ENCODE measurements at regions not wholly inside any gene's neighbourhood (a gene's known extent, or its start where the extent isn't known, plus 50 kb on each side); places are given as distances from the start of the nearest gene placed in this dataset.

DNA sequence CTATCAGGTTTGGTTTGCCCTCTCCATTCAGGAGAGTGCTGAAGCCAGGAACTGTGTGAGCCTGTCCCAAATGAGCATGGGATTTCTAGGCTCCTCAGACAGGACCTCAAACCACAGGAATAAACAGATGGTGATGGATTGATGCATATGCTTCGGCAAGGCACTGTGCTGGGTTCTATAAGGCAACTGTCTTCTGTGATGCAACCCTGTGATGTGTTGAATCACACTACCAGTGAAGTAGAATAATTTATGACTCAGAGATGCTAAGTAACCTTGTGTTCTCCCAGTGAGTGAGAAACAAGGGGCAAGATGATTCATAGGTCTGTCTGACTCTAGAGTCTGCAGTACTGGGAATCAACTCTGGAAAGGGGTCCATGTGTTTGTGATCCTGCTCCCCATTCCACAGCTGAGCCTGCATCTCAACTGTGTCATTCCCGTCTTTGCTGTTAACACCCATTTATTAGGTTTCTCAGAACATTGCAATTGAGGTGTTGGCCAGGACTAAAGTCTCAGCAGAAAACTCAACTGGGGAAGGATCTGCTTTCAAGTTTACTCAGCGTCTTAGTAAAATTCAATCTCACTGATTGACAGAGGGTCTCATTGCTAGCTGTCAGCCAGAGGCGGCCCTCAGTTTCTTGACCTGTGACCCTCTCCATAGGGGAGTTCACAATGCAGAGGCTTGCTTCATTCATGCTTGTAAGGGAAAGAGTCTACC lies 510.1 kb upstream of the CFAP20DC start:
- TF ChIP-seq GATA3 (IDR thresholded peaks at IDR 0.05; ENCODE audit: low read depth, low read length) (no peak), GATA2 (IDR thresholded peaks at IDR 0.05; ENCODE audit: low read depth, low read length) (no peak)

Data from SH-SY5Y (cell line).